ENCODE measurements at regions not wholly inside any gene's neighbourhood (a gene's known extent, or its start where the extent isn't known, plus 50 kb on each side); places are given as distances from the start of the nearest gene placed in this dataset.

DNA sequence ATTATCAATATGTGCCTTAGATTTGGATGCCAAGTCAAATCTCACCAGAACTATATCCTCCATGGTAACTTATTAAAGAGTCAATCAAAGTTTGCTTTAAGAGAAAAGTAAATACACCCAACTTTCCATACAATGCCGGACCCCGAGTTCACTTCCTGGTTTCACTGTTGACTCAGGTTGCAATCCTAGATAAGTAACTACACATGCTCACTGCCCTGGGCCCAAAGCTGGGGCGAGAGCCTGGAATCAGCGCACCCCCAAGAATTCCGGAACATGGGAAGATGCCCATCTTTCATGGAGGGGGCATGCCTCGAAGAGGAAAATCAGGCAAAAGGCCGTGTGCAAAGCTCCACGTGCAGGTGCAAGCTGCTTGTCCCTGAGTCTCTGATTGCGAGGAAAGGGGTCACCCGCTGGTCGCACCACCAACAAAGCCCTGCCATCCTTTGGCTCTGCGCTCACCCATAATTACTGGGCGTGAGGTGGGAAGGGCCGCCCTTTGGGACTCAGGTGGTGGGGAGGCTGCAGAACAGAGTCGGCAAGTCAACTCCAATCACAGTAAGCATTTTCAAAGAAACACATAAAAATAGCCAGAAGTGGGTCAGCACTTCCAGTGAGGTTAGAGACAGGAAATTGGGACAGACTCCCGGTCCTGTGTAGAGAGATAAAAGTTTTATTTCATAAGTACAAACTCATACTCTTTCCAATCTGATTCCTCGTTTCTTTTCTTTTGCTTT is 167.7 kb downstream of the TOMM20 start:
- H3K4me3 ChIP-seq (ENCODE audit: control insufficient read depth, low read depth, low read length), result no peak overlapping the region
- TF ChIP-seq, protein P1, sequence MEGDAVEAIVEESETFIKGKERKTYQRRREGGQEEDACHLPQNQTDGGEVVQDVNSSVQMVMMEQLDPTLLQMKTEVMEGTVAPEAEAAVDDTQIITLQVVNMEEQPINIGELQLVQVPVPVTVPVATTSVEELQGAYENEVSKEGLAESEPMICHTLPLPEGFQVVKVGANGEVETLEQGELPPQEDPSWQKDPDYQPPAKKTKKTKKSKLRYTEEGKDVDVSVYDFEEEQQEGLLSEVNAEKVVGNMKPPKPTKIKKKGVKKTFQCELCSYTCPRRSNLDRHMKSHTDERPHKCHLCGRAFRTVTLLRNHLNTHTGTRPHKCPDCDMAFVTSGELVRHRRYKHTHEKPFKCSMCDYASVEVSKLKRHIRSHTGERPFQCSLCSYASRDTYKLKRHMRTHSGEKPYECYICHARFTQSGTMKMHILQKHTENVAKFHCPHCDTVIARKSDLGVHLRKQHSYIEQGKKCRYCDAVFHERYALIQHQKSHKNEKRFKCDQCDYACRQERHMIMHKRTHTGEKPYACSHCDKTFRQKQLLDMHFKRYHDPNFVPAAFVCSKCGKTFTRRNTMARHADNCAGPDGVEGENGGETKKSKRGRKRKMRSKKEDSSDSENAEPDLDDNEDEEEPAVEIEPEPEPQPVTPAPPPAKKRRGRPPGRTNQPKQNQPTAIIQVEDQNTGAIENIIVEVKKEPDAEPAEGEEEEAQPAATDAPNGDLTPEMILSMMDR (conservative IDR thresholded peaks at IDR 0.05; ENCODE audit: control insufficient read depth, insufficient read depth, low read depth, low read length), result no peak
- peak; percentile 55 for DNase-seq (ENCODE audit: low read depth)

DNA sequence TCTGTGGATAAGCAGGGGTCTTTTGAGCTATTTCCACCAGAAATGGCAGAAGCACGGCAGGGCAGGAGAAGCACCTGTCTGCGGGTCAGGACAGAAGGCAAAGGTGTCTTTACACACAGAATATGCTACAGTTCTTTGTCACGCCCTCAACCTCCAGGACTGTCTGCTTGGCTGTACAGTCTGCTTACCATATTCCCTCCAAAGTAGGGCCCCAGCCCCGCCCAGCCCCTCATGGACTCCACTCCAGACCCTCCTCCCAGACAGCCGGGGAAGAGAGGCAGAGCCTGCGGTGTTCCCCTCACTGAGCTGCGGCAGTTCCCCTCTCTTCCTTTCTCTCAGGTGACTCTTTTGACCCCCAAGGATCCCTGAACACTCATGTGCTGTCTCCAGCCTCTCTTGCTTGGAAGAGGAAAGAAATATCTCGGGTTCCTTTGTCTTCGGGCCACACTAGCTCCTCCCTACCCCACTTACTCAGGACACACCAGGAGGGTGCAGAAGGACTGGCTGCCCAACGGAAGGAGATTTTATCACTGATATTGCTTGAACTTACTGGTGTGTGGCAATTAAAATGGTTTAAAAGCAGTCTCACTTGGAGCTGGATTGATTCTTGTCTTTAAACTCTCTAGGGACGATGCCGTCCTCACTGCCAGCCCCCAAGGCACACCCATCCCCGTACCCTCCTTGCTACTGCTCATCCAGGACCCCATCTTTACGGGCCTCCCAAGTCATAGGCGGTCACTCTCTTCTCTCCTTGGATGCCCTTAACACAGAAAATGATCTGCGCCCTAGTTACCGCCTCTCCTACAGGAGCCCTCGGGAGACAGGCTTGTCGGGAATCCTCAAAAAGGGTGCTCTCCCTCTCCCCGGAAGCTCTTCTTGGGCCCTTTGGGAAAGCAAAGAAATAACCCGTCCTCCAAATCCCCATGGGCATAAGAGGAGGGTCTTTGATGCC is 169.7 kb downstream of the TOMM20 start:
- H3K4me3 ChIP-seq (ENCODE audit: control insufficient read depth, low read depth, low read length), result no peak overlapping the region
- TF ChIP-seq, protein P1 (conservative IDR thresholded peaks at IDR 0.05; ENCODE audit: control insufficient read depth, insufficient read depth, low read depth, low read length), result no peak
- no peak for DNase-seq (ENCODE audit: low read depth)

DNA sequence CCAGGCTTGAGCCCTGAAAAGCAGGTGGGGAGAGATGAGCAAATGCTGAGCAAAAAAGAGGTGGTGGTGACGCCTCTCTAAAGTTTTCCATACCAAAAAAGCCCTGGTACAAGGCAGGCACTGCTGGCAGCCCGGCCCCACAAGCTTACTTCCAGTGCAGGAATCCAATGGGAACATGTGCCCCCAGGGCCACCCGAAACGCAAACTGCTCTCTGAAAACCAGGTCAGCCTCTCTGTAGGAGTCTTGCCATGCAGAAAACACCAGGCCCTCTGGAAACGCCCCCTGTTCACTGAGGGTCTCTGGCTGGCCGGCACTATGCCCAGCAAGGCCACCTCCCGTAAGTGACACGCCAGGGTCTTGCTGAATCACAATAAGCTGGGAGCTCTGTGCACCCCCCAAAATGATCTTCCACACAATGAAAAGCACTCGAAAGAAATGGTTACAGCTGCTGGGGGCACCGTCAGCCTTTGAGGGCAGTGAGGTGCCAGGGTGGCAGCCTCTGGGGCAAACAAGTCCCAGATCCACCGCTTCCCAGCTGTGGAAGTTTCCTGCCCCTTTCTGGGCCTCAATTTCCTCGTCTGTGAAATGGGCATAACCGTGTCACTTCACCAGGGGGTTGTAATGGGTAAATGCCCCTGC is 170.5 kb downstream of the TOMM20 start:
- TF ChIP-seq, protein P1 (conservative IDR thresholded peaks at IDR 0.05; ENCODE audit: control insufficient read depth, insufficient read depth, low read depth, low read length), result no peak
- DNase-seq (ENCODE audit: low read depth), result no peak

DNA sequence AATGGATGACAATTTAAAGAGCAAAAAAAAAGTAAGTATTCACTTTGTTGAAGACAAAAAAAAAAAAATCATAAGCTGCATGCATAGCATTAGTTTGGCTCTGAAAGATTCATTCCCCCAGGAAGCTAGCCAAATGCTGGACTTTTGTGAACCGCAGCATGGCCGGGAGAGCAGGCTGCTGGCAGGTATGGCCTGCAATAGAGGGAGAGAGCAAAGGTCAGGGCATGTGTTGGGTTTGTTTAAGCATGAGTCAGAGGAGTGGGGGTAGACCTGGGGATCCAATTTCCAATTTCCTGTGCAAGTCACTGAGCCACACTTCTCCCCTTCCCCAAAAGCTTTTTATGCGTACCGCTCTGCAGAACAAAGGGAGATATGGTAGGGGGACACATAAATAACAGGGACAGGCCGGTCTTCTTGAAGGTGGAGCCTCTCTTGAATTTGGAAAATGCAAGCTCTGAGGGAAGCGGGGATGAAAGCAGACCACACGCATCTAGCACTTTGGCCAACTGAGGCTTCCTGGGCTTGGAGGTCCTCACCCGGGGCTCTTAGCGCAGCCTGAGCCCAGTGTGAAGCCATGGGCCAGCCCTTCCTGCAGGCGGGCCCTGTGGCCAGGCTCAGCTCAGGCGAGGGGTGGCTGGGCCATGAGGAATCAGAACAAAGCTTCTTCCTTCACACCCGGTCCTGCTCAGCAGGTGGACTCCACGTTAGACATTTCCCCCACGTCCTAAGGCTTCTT is 171.1 kb downstream of the TOMM20 start:
- no peak overlapping the region for H3K4me3 ChIP-seq (ENCODE audit: control insufficient read depth, low read depth, low read length)
- TF ChIP-seq, protein P1 (conservative IDR thresholded peaks at IDR 0.05; ENCODE audit: control insufficient read depth, insufficient read depth, low read depth, low read length), result no peak
- DNase-seq (ENCODE audit: low read depth), result peak; percentile 96

More for the DNA sequence above, 170.5 kb downstream of the TOMM20 start:
- H3K4me3 ChIP-seq (ENCODE audit: control insufficient read depth, low read depth, low read length), result no peak overlapping the region

DNA sequence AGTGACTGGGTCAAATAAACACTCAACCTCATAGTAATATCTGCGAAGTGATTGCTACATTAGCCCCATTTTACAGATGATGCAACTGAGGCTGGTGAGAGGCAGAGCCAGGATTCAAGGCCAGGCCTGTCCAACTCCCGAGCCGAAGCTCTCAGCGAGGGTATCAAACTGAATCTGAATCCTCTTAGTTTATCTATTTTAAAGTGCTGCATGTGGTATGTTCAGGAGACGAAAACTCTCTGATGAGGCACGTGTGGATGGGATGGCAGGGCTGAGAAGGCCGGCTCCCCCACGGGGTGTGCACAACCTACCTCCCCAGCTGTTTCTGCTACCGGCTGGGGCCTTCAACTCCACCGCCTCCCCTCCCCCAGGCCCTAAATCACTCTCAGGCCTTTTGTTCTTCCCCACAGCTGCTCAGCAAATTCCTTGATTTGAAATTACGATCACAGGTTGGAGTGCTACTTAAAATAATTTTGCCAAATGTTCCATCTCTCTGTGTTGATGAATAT is 171.8 kb downstream of the TOMM20 start:
- no peak for DNase-seq (ENCODE audit: low read depth)
- no peak overlapping the region for H3K4me3 ChIP-seq (ENCODE audit: control insufficient read depth, low read depth, low read length)
- TF ChIP-seq, protein P1 (conservative IDR thresholded peaks at IDR 0.05; ENCODE audit: control insufficient read depth, insufficient read depth, low read depth, low read length), result no peak

Data from fibroblast of mammary gland (primary cell).